Left lobe of liver (tissue), 2 donors: ENCODE measurements at regions not wholly inside any gene's neighbourhood (a gene's known extent, or its start where the extent isn't known, plus 50 kb on each side); places are given as distances from the start of the nearest gene placed in this dataset.

Experiments used
- ATAC-seq: fragments of 200-7000 bp; cut with Tn5 transposase; one replicate; pipeline ENCODE4 v1.9.1; 2020; ENCODE audit warnings: mild to moderate bottlenecking, moderate library complexity
- DNase-seq: peaks from one replicate; pipeline ENCODE4 v3.0.0-alpha.2; 2020; ENCODE audit warnings: low spot score
- donor health status: DM: no; HTN: no; CAD: no; lungs with moderate emphysema.
- donor health status: DM: no; HTN: yes; CAD: no.

- DNase-seq (no peak), ATAC-seq (no peak)
These were observed 50.9 kb upstream of the NLK start for GRCh38 chr17:27991462-27991993.
